HG03354 (cell line): ENCODE measurements at regions not wholly inside any gene's neighbourhood (a gene's known extent, or its start where the extent isn't known, plus 50 kb on each side); places are given as distances from the start of the nearest gene placed in this dataset.
"Not testable (repeated sequence)": the region's sequence is repeated elsewhere in the genome, so short reads cannot be mapped to it uniquely, and the experiment has no call there.

Experiments used
- ATAC-seq: cut with Tn5 transposase; IDR thresholded peaks from one replicate; pipeline ENCODE4 v1.9.1; 2021; ENCODE audit warnings: mild to moderate bottlenecking; ENCODE audit not compliant: unreplicated experiment, poor library complexity, severe bottlenecking

GRCh38 chr10:131553581-131553980 lies 242.1 kb upstream of the TCERG1L start:
- ATAC-seq: no peak

- no peak for ATAC-seq
Observed at GRCh38 chr10:131554821-131555220, 243.3 kb upstream of the TCERG1L start.

- no peak for ATAC-seq
Observed at GRCh38 chr10:131555406-131555805, 243.9 kb upstream of the TCERG1L start.

DNA sequence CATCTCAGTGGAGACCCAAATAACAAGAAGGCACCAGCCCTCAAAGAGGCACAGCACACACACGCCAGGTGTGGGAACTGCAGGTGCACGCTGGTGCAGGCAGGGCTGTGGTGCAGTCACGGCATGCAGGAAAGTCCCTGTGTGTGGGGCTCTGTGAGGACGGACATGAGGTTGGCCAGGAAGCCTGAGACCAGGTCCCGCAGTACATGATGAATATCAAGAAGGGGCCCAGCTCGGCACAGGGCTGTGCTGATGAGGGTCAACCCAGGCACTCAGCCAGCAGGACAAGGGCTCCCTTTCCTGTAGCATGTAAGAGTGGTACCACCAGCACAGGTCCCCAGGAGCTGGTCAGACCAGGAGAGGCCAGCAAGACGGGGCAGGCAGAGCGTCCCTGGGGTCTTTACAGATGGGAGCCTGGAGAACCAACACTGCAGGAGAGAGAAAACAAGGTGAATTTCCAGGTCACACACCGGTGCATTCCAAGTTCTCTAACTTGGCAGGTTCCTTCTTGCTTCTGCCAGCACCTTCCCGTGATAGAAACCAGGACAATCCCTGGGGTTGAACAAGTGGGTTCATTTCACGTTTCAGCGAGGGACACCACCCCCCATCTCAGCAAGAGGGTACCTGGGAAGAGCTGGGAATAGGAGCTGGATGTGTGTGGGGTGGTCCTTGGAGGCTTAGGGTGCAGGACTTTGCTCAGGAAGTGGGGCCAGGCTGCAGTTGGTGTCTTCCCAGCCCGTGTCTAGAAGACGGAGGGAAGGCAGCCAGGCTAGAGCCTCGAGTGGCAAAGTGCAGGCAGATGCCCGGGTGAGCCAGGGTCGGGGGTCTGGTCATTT lies 244.8 kb upstream of the TCERG1L start:
- no peak for ATAC-seq

DNA sequence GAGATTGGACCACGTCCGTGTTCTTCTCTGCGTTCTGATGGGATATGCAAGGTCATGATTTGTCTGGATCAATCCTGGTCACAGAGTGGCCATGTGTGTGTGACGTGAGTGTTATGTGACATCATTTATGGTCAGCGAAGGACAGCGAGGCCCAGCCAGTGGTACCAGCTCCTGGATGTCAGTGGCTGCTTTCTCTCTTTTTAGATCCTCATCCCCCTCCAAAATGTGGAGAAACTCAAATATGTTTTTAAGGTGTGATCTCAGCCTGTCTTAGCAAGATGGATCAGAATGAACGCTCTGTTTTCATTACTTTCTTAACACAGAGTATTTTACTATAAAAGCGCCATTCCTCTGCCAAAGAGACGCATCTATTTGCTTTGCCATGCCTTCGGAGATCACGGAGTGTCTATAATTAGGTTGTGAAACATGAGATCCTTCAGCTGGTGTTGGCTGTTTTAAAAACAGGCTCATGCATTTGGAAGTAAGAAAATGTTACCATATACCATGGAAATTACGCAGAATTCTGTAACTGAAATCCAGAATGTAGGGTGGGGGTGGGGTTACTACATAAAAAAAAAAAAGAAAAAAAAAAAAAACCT lies 245.5 kb upstream of the TCERG1L start:
- ATAC-seq: no peak

DNA sequence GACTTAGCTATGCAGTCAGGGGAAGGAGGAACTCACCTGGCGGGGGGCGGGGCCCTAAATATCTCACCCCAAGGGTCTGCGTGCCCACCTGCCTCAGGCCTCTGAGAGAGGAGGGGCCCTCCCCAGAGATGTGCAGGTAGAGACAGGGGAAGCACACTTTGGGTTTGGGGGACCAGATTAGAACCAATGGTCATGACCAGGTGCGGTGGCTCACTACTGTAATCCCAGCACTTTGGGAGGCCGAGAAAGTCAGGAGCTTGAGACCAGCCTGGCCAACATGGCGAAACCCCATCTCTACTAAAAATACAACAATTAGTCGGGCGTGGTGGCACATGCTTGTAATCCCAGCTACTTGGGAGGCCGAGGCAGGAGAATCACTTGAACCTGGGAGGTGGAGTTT lies 246.4 kb upstream of the TCERG1L start:
- ATAC-seq: not testable (repeated sequence)

DNA sequence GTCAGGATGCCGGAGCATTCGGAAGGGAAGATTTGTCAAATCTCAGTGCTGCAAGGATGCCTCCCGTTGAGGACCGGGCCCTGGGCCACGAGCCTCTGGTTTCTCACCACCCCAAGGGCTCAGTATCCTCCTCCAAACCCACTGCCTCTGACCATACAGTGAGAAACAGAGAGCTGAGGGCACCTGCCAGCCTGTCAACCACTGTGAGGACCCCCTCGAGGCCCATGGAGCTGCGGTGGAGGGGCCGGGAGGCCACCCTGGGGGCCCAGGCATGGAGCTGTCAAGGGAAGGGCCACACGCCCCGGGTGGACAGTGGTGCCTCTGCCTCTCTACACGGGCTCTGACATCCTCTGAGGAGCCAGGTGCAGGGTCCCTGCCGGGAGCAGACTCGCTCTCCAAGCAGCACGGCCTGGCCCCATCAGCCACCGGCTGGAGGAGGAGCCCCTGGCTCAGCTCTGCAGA lies 248.0 kb upstream of the TCERG1L start:
- ATAC-seq: no peak

DNA sequence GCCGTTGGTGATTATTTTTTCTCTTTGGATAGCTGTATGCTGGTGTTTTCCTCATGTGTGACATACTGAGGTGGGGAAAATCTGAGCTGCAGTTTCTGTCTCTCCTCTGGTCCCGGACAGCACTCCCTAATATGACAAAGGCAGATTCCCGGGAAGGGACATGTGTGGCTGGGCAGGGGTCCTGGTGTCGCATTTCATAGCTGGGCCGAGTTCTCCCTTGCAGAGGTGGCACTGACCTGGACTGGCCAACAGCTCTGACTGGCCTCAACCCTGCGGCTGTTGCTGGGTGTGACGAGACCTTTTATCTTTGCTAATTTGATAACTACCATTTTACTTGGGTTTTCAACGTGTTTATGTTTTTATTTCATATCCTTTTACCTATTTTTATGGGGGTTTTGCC lies 248.6 kb upstream of the TCERG1L start:
- no peak for ATAC-seq

DNA sequence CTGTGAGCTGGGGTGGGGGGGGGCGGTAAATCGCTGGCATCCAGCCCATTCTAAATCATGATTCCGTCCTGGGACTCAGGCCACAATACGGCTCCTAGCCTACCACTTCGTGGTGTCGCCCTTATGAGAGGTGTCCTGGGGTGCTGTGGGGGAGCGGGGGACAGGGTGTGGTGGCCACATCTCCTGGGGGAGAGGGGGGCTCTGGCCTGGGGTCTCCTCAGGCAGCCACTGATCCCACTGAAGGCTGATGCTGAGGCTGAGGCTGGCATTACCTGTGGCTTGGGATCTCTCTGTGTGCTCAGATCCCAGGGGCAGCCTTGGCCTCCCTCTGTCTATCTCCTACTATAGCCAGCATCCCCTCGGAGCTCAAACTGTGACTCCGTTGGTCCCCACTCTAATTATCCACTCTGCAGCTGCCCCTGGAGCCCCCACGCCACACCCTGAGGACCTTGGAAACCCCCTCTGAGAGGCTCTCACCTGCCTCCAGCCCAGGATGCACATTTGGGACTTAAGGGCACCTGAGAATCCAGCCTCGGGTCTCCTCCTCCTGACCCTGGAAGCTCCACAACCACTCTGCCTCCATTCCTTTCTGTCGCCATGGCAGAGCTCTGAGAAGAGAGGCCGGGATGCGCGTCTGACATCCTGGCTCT lies 249.3 kb upstream of the TCERG1L start:
- ATAC-seq: no peak

GRCh38 chr10:131561897-131562296 lies 250.4 kb upstream of the TCERG1L start:
- ATAC-seq: no peak

DNA sequence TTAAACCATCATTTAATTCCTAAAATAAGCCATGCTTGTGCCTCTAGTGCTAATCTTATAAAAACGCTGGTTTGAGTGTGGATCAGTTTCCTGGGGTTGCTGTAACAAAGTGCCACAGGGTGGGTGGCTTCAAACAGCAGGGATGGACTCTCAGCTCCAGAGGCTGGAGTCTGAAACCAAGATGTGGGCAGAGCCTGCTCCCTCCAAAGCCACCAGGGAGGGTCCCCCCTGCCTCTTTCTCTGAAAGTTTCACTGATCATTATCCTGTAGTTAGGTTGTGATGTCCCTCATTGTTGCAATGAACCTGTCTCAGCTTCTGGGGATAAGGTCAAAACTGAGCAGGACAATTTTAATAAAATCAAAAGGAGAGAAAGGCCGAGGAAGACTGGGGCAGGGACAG lies 251.9 kb upstream of the TCERG1L start:
- ATAC-seq: no peak

DNA sequence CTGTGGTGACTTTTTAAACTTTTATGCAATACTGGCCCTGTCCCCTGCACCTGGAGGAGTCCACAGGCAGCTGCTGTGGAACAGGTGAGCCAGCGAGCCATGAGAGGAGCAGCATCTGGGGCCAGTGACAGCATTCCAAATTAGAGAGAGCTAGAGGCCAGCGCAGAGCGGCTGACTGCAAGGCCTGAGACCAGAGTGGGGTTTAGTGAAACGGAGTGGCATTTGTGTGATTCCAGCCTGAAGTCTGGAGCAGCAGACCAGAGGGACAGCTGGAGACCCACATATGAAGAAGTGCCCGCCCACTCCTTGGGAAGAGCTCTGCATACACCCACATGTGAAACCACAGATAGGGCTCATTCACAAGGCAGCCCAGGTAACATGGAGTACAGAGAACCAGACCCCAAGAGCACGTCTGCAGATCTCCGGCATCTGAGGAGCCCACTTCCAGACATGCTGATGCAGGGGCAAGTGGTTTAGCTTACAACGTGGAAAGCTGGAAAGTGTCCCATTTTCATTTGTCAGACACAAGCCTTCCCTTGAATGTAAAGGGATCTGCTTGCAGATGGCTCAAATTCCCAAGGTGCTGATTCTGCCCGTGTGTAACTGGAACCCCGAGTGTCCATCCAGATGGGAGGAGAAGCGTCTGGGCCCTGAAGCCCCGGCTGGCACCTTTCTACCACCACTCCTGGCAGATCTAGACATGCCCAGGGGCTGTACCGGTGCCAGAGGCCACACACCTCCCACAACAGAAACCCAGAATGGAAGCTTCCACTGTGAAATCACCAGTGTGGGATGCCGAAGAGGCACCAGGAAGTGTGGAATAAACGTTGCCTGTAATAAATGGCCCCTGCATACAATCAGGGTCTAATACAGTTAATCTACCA lies 256.0 kb upstream of the TCERG1L start:
- ATAC-seq: no peak

- no peak for ATAC-seq
Observed at GRCh38 chr10:131568866-131569265, 257.3 kb upstream of the TCERG1L start.

DNA sequence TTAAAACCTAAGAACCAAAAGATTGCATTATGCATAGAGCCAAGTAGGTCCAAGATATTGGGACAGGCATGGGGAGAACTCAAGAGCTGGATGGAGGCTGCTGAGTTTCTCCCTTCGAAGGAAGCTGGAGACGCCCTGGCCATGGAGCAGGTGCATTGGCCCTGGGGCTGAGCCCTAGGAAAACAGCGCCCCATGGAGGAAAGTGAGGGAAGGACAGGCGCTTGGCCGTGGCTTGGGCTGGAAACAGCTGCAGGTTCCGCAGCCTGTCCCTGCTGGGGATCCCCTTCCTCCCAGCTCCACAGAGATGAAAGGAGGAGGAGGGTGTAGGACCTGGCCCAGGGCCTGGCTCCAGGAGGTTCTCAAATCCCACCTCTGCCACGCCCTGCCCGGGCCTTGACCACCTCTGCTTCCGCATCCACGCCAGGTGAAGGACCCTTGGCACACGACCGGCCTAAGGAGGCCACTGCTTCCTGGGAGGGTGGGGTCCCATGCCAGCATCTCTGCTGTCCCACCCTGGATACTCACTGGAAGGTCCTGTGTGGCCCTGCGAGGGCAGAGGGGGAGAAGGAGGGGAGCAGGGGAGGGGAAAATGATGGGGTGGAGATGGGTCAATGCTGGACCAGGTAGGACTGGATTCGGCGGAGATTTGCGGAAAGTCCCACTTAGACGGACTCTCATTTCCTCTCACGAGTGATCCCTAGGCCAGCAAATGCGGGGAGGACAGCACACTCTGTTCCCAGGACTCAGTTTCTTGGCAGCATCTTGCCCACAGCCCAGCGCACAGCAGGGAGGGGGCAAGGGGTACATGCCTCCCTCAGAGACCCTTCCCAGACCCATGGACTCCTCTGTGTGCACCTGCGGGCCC lies 258.6 kb upstream of the TCERG1L start:
- no peak for ATAC-seq

GRCh38 chr10:131570716-131571307 lies 259.3 kb upstream of the TCERG1L start:
- no peak for ATAC-seq

GRCh38 chr10:131571346-131571745 lies 259.8 kb upstream of the TCERG1L start:
- no peak for ATAC-seq

DNA sequence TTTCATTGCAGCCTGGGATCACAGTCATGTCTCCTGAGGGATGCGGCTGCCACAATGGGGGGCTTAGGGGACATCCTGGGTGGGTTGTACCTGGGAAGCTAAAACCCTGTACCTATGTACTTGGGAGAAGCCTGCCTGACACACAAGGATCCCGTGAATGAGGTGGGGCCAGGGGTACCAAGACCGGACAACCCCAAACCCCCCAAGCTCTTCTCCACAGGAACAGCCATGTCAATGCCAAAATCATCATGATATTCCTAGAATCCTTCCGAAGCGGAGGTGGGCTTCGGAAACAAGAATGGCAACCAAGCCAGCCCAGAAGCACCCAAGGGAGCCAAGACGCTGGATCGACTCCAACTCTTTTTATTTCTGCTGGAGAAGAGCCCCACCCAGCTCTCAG lies 260.3 kb upstream of the TCERG1L start:
- ATAC-seq: no peak

DNA sequence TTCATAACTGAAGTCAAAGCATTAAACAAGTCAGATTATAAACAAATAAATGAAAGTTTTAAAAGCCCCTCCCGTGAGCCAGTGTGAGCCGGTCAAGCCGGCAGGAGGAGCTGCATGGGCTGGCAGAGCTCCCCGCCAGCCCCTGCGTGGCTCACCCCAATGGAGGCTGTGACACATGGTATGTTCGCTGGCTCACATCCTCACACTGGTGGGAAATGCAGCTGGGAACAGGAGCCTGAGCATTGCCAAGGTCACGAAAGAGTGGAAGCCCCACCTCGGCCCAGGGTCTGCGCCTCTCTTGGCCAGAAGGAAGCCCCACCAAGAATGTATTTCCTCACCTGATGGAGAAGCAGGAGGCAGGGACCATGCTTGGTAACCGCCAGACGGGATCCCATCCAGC lies 261.7 kb upstream of the TCERG1L start:
- no peak for ATAC-seq

GRCh38 chr10:131573707-131574106 lies 262.2 kb upstream of the TCERG1L start:
- ATAC-seq: no peak
